ENCODE measurements at regions not wholly inside any gene's neighbourhood (a gene's known extent, or its start where the extent isn't known, plus 50 kb on each side); places are given as distances from the start of the nearest gene placed in this dataset.

DNA sequence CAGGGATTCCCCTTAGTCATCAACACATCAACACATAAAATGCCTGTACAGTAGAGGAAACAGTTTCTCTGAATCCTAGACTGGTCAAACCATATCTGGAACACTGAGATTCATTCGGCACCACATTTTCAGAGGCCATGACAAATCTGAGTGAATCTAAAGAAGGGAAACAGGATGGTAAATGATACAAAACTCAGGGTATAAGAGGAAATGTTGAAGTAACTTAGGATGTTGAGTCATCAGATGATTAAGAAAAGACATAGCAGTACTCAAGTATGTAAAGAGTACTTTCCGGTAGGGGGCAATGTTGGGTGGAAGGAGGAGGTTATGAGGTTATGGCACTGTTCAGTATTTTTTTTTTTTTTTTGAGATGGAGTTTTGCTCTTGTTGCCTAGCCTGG lies 358.5 kb upstream of the PMFBP1 start:
- Mint-ChIP-seq H3K4me1 (ENCODE audit: low read depth) (peaks cover 28% of the 10 kb centered on the region), H3K27me3 (ENCODE audit: insufficient read depth) (no peaks in the 10 kb centered on the region; the same call in 1 of the 2 replicates), H3K27ac (peak overlapping the region; percentile 95), H3K4me3 (peak overlapping the region; percentile 58), H3K36me3 (ENCODE audit: low read depth) (no peaks in the 10 kb centered on the region), H3K9me3 (no peaks in the 10 kb centered on the region)
- TF ChIP-seq, protein P1, sequence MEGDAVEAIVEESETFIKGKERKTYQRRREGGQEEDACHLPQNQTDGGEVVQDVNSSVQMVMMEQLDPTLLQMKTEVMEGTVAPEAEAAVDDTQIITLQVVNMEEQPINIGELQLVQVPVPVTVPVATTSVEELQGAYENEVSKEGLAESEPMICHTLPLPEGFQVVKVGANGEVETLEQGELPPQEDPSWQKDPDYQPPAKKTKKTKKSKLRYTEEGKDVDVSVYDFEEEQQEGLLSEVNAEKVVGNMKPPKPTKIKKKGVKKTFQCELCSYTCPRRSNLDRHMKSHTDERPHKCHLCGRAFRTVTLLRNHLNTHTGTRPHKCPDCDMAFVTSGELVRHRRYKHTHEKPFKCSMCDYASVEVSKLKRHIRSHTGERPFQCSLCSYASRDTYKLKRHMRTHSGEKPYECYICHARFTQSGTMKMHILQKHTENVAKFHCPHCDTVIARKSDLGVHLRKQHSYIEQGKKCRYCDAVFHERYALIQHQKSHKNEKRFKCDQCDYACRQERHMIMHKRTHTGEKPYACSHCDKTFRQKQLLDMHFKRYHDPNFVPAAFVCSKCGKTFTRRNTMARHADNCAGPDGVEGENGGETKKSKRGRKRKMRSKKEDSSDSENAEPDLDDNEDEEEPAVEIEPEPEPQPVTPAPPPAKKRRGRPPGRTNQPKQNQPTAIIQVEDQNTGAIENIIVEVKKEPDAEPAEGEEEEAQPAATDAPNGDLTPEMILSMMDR (IDR thresholded peaks at IDR 0.05), result peak; percentile 85
- DNase-seq, result peak; percentile 80

DNA sequence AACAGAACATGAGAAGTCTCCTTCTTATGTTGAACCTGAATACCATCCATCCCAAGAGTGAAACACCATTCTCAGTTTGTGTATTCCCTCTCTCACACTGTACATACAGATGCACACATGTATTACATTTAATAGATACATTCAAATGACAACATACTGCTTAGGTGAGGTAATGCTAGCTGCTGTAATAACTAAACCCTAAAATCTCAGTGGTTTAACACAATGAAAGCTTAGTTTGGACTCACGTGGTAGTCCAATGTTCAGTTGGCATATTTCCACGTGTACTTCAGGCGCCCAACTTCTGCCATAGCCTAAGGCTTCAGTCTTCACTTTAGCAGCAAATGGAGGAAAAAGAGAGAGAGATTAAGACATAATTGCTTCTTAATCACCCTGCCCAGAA lies 351.1 kb upstream of the PMFBP1 start:
- H3K4me3 Mint-ChIP-seq, result no peak overlapping the region
- no peak overlapping the region for H3K27ac Mint-ChIP-seq
- no peak for DNase-seq
- peaks cover 8% of the 10 kb centered on the region; the same call in 1 of the 2 replicates for H3K9me3 Mint-ChIP-seq
- peaks cover 1% of the 10 kb centered on the region; the same call in 1 of the 2 replicates for H3K27me3 Mint-ChIP-seq (ENCODE audit: insufficient read depth)
- H3K36me3 Mint-ChIP-seq (ENCODE audit: low read depth), result peaks cover 18% of the 10 kb centered on the region
- TF ChIP-seq, protein P1 (IDR thresholded peaks at IDR 0.05), result no peak
- no peaks in the 10 kb centered on the region for H3K4me1 Mint-ChIP-seq (ENCODE audit: low read depth)

DNA sequence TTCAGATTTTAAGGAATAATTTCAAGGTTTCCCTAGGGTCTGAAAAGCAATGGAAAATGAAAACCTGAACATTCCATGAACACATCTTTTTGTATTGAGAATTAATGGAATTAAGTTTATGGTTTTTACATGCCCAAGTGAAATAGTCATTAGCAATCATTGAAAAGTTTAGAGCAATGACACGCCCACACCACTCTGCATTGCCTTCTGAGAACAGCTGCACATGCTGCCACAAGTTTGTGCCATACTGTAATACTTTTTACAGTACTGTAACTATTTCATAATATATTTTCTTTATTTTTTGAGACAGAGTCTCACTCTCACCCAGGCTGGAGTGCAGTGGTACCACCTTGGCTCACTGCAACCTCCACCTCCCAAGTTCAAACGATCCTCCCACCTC lies 345.2 kb upstream of the PMFBP1 start:
- Mint-ChIP-seq H3K36me3 (ENCODE audit: low read depth) (peaks cover 12% of the 10 kb centered on the region), H3K9me3 (peaks cover 5% of the 10 kb centered on the region; the same call in 1 of the 2 replicates), H3K27me3 (ENCODE audit: insufficient read depth) (no peaks in the 10 kb centered on the region), H3K4me3 (no peak overlapping the region), H3K4me1 (ENCODE audit: low read depth) (no peaks in the 10 kb centered on the region), H3K27ac (no peak overlapping the region)
- TF ChIP-seq, protein P1 (IDR thresholded peaks at IDR 0.05), result no peak
- no peak for DNase-seq

DNA sequence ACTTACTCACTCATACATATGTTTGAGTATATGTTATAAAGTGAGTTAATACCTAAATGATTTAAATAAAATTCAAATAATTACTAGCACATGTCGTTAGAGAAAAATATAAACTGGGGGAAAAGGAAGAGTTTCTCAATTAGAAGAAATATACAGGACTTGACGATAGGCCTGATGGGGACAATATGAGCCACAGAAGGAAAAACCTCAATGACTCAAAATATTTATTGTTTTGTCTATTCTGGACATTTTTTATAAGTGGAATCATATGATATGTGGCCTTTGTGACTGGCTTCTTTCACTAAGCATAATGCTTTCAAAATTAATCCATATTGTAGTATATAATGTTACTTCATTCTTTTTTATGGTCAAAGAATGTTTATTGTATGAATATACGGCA lies 339.2 kb upstream of the PMFBP1 start:
- H3K4me1 Mint-ChIP-seq (ENCODE audit: low read depth), result peaks cover 23% of the 10 kb centered on the region
- TF ChIP-seq, protein P1 (IDR thresholded peaks at IDR 0.05), result no peak

DNA sequence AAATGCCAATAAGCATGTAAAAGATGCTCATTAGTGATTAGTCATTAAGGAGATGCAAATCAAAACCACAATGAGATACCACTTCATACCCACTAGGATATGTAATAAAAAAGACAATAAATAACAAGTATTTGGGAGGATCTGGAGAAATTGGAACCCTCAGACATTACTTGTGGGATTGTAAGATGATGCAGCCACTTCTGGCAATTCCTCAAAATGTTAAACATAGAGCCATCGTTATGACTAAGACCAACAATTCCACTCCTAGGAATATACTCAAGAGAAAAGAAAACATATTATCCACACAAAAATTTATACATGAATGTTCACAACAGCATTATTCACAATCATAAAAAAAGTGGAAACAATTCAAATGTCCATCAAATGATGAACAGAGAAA lies 336.2 kb upstream of the PMFBP1 start:
- Mint-ChIP-seq H3K27ac (no peak overlapping the region), H3K27me3 (ENCODE audit: insufficient read depth) (no peaks in the 10 kb centered on the region), H3K4me1 (ENCODE audit: low read depth) (peaks cover 23% of the 10 kb centered on the region), H3K36me3 (ENCODE audit: low read depth) (no peaks in the 10 kb centered on the region; the same call in 1 of the 2 replicates), H3K9me3 (no peaks in the 10 kb centered on the region), H3K4me3 (no peak overlapping the region)
- TF ChIP-seq, protein P1 (IDR thresholded peaks at IDR 0.05), result no peak
- peak; percentile 41 for DNase-seq

More for the DNA sequence above, 339.2 kb upstream of the PMFBP1 start:
- Mint-ChIP-seq H3K36me3 (ENCODE audit: low read depth) (no peaks in the 10 kb centered on the region; the same call in 1 of the 2 replicates), H3K27ac (no peak overlapping the region), H3K9me3 (no peaks in the 10 kb centered on the region), H3K4me3 (no peak overlapping the region), H3K27me3 (ENCODE audit: insufficient read depth) (no peaks in the 10 kb centered on the region)
- no peak for DNase-seq

DNA sequence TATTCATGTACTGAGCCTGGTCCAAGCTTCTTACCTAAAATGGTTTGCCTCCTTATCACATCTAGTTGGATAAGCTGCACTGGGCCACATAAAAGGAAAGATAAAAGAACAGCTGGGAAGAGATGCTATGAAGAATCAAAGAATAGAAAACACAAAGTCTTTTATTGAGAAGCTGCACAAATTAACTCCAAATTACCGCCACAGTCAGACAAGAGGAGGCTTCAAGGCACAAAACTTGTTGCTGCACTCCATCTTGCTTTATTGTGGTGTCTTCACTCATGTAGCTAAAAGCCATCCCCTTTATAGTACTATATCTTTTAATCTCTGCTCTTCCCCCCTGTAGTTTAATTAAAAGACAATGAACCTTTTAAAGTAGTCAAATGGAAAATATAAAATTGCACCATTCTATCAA lies 330.6 kb upstream of the PMFBP1 start:
- peaks cover 41% of the 10 kb centered on the region for H3K4me1 Mint-ChIP-seq (ENCODE audit: low read depth)
- no peak overlapping the region for H3K4me3 Mint-ChIP-seq
- H3K27me3 Mint-ChIP-seq (ENCODE audit: insufficient read depth), result no peaks in the 10 kb centered on the region
- H3K36me3 Mint-ChIP-seq (ENCODE audit: low read depth), result no peaks in the 10 kb centered on the region
- H3K9me3 Mint-ChIP-seq, result no peaks in the 10 kb centered on the region
- H3K27ac Mint-ChIP-seq, result no peak overlapping the region
- no peak for DNase-seq
- TF ChIP-seq, protein P1 (IDR thresholded peaks at IDR 0.05), result no peak

All from HFFc6 (cell line).